ENCODE measurements at regions not wholly inside any gene's neighbourhood (a gene's known extent, or its start where the extent isn't known, plus 50 kb on each side); places are given as distances from the start of the nearest gene placed in this dataset.
"Not testable (repeated sequence)": the region's sequence is repeated elsewhere in the genome, so short reads cannot be mapped to it uniquely, and the experiment has no call there.

DNA sequence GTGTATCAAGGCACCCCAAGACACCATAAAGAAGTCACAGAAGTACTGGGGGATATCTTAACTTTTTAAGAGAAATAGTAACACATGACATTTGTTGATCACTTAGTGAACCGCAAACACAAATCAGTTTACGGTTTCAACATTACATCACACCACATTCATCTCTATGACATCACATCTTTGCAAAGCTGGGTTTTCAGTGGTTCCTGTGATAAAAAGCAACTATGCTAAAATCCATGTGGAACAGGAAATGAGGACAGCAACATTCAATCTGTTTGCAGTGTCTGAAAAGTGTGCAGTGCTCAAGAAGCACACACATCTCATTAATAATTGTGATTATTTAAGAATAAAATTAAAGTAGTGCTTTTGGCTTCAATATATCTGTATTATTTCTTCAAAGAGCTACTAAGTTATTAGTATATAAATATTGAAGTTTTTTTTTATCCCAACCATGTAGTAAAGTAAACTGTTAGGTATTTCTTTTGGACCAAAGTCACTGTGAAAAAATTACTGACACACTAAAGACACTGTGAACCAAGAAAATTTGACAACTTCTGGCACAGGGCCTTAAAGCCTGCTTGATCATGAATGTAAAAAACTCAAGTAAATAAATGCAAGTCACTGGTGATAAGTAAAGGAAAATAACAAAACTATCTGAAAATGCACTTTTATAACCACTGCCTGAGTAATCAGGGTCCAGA, 156.0 kb upstream of the SOX6 start:
- no peak for DNase-seq (ENCODE audit: low read depth)
- no peak overlapping the region for H3K4me3 ChIP-seq (ENCODE audit: low read length)
- TF ChIP-seq, protein P1, sequence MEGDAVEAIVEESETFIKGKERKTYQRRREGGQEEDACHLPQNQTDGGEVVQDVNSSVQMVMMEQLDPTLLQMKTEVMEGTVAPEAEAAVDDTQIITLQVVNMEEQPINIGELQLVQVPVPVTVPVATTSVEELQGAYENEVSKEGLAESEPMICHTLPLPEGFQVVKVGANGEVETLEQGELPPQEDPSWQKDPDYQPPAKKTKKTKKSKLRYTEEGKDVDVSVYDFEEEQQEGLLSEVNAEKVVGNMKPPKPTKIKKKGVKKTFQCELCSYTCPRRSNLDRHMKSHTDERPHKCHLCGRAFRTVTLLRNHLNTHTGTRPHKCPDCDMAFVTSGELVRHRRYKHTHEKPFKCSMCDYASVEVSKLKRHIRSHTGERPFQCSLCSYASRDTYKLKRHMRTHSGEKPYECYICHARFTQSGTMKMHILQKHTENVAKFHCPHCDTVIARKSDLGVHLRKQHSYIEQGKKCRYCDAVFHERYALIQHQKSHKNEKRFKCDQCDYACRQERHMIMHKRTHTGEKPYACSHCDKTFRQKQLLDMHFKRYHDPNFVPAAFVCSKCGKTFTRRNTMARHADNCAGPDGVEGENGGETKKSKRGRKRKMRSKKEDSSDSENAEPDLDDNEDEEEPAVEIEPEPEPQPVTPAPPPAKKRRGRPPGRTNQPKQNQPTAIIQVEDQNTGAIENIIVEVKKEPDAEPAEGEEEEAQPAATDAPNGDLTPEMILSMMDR (IDR thresholded peaks at IDR 0.05; ENCODE audit: insufficient read depth, low read depth, low read length, missing control alignments): no peak

DNA sequence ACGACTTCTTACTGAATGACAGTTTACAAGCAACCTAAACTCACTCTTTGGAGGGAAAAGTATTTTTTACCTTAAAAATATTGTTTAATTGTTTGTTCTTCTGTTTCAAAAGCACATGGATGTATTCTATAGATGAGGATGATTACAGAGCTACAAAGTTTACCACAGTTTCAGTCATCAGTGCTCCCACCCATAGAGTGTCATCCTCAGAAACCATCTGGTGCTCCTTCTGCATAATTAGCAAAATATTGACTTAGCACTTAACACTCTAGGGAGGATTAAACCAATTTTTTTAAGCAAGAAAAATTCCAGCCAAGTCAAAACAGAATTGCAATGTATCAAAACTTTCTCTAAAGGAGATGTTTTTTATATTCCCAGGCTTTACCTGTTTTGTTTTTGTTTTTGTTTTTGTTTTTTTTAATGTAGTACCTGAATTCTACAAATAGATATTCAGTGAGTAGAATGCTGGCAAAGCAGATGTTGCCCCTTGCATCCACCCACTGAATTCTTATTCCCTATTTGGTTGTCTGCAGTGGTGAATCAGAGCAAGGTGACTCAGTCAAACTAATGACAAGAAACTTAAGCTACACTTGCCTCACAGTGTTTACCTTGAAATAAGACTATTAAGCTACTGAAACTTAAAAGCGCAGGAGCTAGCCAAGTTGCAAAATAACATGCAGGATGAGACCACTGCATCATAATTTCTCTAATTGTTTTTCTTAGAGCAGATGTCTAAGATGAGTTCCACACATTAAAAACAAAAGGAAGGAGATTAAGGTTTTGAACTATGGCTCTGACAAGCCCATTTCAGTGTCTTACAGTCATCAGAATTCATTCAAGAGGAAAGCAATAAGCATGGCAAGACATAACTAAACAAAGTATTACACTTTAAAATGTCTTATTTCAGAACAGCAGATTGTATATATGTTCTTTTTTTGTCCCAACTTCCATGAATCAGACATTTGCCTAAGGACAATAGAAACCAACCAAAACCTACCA, 155.1 kb upstream of the SOX6 start:
- DNase-seq (ENCODE audit: low read depth): peak; percentile 93
- TF ChIP-seq, protein P1 (IDR thresholded peaks at IDR 0.05; ENCODE audit: insufficient read depth, low read depth, low read length, missing control alignments): no peak
- H3K4me3 ChIP-seq (ENCODE audit: low read length): no peak overlapping the region

DNA sequence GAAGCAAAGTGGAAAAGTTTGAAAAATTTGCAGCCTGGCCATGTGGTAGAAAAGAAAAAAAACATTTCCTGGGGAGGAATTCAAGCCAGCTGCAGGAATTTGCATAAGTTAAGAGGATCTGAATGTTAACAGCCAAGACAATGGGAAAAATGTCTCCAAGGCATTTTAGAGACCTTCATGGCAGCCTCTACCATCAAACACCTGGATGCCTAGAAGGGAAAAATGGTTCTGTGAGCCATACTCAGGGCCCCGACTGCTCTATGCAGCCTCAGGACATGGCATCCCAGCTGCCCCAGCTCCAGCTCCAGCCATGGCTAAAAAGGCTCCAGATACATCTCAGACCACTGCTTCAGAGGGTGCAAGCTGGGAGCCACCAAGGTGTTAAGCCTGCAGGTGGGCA, 149.1 kb upstream of the SOX6 start:
- DNase-seq (ENCODE audit: low read depth): no peak
- H3K4me3 ChIP-seq (ENCODE audit: low read length): no peak overlapping the region
- TF ChIP-seq, protein P1 (IDR thresholded peaks at IDR 0.05; ENCODE audit: insufficient read depth, low read depth, low read length, missing control alignments): no peak

DNA sequence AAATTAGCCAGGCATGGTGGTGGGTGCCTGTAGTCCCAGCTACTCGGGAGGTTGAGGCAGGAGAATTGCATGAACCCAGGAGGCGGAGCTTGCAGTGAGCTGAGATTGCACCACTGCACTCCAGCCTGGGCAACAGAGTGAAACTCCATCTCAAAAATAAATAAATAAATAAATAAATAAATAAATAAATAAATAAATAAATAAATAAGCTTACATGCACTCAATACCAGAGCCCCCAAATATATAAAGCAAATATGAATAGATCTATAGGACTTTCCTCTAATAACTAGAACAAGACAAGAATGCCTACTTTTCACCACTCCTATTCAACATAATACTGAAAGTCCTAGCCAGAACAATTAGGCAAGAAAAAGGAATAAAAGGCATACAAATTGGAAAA, 147.5 kb upstream of the SOX6 start:
- DNase-seq (ENCODE audit: low read depth); H3K4me3 ChIP-seq (ENCODE audit: low read length): not testable (repeated sequence)

DNA sequence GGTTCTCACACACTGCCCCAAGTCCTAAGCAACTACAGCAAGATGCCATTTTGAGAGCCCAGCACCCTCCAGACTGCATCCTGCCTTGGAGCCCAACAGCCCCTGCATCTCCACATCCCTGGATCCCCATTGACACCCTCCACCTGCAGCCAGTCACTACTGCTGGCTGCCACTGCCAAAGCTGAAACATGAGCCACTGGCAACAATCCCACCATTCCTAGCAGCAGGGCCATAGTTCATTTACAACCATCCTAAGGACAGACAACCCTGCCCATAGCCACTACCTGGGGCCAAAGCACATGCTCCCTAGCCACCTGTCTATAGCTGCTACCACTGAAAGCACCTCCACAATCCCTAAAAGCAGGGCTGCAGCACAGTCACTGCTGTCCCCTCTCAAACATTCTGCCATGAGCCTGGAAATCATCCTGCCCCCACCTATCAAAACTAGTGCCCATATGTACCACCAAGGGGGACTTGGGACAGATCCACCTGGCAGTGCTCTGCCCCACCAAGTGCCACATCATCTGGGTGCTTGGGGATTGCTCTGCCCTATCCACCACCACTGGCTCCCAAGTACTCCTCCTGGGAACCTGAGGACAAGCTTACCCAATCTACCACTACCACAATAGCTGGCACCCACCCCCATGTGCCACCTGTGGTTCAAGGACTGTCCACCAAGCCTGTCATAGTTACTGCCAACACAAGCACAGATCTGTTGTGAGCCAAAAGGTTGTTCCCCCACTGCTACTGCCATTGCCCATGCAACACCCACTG, 138.8 kb upstream of the SOX6 start:
- DNase-seq (ENCODE audit: low read depth): no peak
- TF ChIP-seq, protein P1 (IDR thresholded peaks at IDR 0.05; ENCODE audit: insufficient read depth, low read depth, low read length, missing control alignments): no peak
- H3K4me3 ChIP-seq (ENCODE audit: low read length): no peak overlapping the region

DNA sequence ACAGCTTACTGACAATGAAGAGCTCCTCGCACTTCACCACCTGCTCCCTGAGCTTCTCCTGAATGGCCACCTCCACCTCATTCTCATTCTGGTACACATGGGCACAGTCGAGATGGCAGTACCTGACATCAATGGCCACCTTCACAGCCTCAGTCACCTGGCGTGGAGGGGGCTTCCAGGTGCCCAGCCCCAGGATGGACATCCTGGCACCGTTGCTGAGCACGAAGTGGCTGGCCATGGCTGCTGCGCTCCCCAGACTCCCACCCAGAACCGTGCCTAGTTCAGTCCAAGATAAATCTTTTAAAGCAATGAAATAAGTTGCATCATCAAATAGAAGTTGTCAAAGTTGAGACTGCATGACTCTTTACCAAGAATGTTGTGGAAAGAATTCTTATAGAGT, 128.1 kb upstream of the SOX6 start:
- no peak for DNase-seq (ENCODE audit: low read depth)
- TF ChIP-seq, protein P1 (IDR thresholded peaks at IDR 0.05; ENCODE audit: insufficient read depth, low read depth, low read length, missing control alignments): no peak
- no peak overlapping the region for H3K4me3 ChIP-seq (ENCODE audit: low read length)

DNA sequence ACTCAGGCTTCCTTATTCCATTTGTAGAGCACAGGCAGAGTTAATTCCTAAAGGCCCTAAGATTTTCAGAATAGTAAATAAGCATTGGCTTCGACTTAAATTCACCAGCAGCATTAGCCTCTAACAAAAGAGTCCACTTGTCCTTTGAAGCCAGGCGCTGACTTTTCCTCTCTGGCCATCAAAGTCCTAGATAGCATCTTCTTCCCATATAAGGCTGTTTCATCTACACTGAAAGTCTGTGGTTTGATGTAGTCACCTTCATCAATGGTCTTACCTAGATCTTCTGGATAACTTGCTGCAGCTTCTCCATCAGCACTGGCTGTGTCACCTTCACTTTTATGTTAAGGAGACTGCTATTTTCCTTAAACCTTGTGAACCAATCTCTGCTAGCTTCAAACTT, 118.3 kb upstream of the SOX6 start:
- TF ChIP-seq, protein P1 (IDR thresholded peaks at IDR 0.05; ENCODE audit: insufficient read depth, low read depth, low read length, missing control alignments): no peak
- no peak overlapping the region for H3K4me3 ChIP-seq (ENCODE audit: low read length)
- no peak for DNase-seq (ENCODE audit: low read depth)
